ENCODE measurements at regions not wholly inside any gene's neighbourhood (a gene's known extent, or its start where the extent isn't known, plus 50 kb on each side); places are given as distances from the start of the nearest gene placed in this dataset.
A peak's percentile ranks its signal among the peaks of the same experiment; 100 is the strongest.

GRCh38 chr2:118321432-118322105 lies 233.3 kb downstream of the INSIG2 start:
- no peak for DNase-seq (ENCODE audit: low spot score)

- DNase-seq (ENCODE audit: low spot score): no peak
Observed at GRCh38 chr2:118320658-118321057, 232.4 kb downstream of the INSIG2 start.

GRCh38 chr2:118320196-118320595 lies 231.9 kb downstream of the INSIG2 start:
- no peak for DNase-seq (ENCODE audit: low spot score)

GRCh38 chr2:118319271-118319684 lies 231.0 kb downstream of the INSIG2 start:
- DNase-seq (ENCODE audit: low spot score): no peak

GRCh38 chr2:118315606-118316005 lies 227.3 kb downstream of the INSIG2 start:
- no peak for DNase-seq (ENCODE audit: low spot score)

- no peak for DNase-seq (ENCODE audit: low spot score)
Observed at GRCh38 chr2:118312969-118313756, 224.9 kb downstream of the INSIG2 start.

- DNase-seq (ENCODE audit: low spot score): no peak
Observed at GRCh38 chr2:118310681-118311429, 222.6 kb downstream of the INSIG2 start.

GRCh38 chr2:118309946-118310680 lies 221.8 kb downstream of the INSIG2 start:
- no peak for DNase-seq (ENCODE audit: low spot score)

- DNase-seq (ENCODE audit: low spot score): no peak
Observed at GRCh38 chr2:118309257-118309945, 221.1 kb downstream of the INSIG2 start.

GRCh38 chr2:118307864-118308263 lies 219.6 kb downstream of the INSIG2 start:
- no peak for DNase-seq (ENCODE audit: low spot score)

GRCh38 chr2:118301248-118301647 lies 213.0 kb downstream of the INSIG2 start:
- no peak for DNase-seq (ENCODE audit: low spot score)

GRCh38 chr2:118300832-118301231 lies 212.6 kb downstream of the INSIG2 start:
- DNase-seq (ENCODE audit: low spot score): no peak

GRCh38 chr2:118296663-118297062 lies 208.4 kb downstream of the INSIG2 start:
- no peak for DNase-seq (ENCODE audit: low spot score)

- DNase-seq (ENCODE audit: low spot score): no peak
Observed at GRCh38 chr2:118295592-118296390, 207.5 kb downstream of the INSIG2 start.

GRCh38 chr2:118294063-118294462 lies 205.8 kb downstream of the INSIG2 start:
- DNase-seq (ENCODE audit: low spot score): peak; percentile 44

- no peak for DNase-seq (ENCODE audit: low spot score)
Observed at GRCh38 chr2:118292991-118293390, 204.7 kb downstream of the INSIG2 start.

- no peak for DNase-seq (ENCODE audit: low spot score)
Observed at GRCh38 chr2:118291251-118291880, 203.1 kb downstream of the INSIG2 start.

GRCh38 chr2:118290411-118291250 lies 202.4 kb downstream of the INSIG2 start:
- DNase-seq (ENCODE audit: low spot score): no peak

- DNase-seq (ENCODE audit: low spot score): no peak
Observed at GRCh38 chr2:118279005-118279404, 190.7 kb downstream of the INSIG2 start.

Measured in NAMALWA (cell line).